GM12878 (cell line): ENCODE measurements at regions not wholly inside any gene's neighbourhood (a gene's known extent, or its start where the extent isn't known, plus 50 kb on each side); places are given as distances from the start of the nearest gene placed in this dataset.

Experiments
- ATAC-seq: fragments of 200-7000 bp; cut with Tn5 transposase; 3 replicates; pipeline ENCODE4 v1.9.1; 2020; ENCODE audit warnings: mild to moderate bottlenecking, moderate library complexity
- BruUV-seq: library from RNA; stranded (reverse); fragments of 400-500 nt; replicated peaks from 2 replicates; lab custom pipeline; 2021; lab: Mats Ljungman, UMichigan
- CTCF ChIA-PET: fragments of 300-600 bp; sonication (Branson Sonifier 250); formaldehyde crosslinking; extraction: SDS; loops from one replicate; lab custom pipeline; 2021; ENCODE audit warnings: inconsistent platforms; lab: Yijun Ruan, JAX
- POLR2A ChIA-PET: fragments of 350-600 bp; formaldehyde crosslinking; extraction: SDS; loops from one replicate; lab custom pipeline; 2021; ENCODE audit warnings: inconsistent platforms; lab: Charles Lee
- RAD21 ChIA-PET: fragments of 300-600 bp; sonication (Branson Sonifier 250); formaldehyde crosslinking; loops from one replicate; lab custom pipeline; 2023; ENCODE audit warnings: antibody characterized with exemption; ENCODE audit not compliant: unreplicated experiment; lab: Charles Lee
- SMC1A ChIA-PET: fragments of 300-600 bp; sonication (Branson Sonifier 250); formaldehyde crosslinking; loops from one replicate; lab custom pipeline; 2023; ENCODE audit not compliant: unreplicated experiment, uncharacterized antibody; lab: Charles Lee
- DNase-seq: peaks from one replicate; pipeline ENCODE4 v3.0.0-alpha.2; 2011; ENCODE audit warnings: low read depth, low spot score
- FAIRE-seq: peaks from 3 replicates; lab custom pipeline; 2011; peaks lifted over from hg19 to GRCh38; lab: Jason Lieb, UNC
- H2AFZ ChIP-seq: 2 replicates; pipeline ENCODE4 v1.6.0; 2011; ENCODE audit warnings: low read depth, low read length, control low read depth; ENCODE audit not compliant: control insufficient read depth
- H3K27ac ChIP-seq: 2 replicates; pipeline ENCODE4 v1.5.1; 2011; ENCODE audit warnings: control low read depth; ENCODE audit not compliant: control insufficient read depth, insufficient read depth
- H3K27me3 ChIP-seq, 2 experiments: replicated peaks in 1 of 2; 2 replicates each; pipeline versions ENCODE4 v1.6.0 to v1.6.1; 2011; ENCODE audit warnings: low read length in 1 of 2; ENCODE audit not compliant: control insufficient read depth in 2 of 2, insufficient read depth in 2 of 2
- H3K36me3 ChIP-seq, 2 experiments: 2 replicates each; pipeline ENCODE4 v1.5.1; 2011; ENCODE audit warnings: low read length in 1 of 2; ENCODE audit not compliant: control insufficient read depth in 2 of 2, insufficient read depth in 2 of 2
- H3K4me1 ChIP-seq: 2 replicates; pipeline ENCODE4 v1.6.1; 2011; ENCODE audit warnings: mild to moderate bottlenecking, low read length, moderate library complexity, mixed read lengths; ENCODE audit not compliant: control insufficient read depth, insufficient read depth
- H3K4me2 ChIP-seq: 2 replicates; pipeline ENCODE4 v1.6.0; 2011; ENCODE audit warnings: control low read depth; ENCODE audit not compliant: control insufficient read depth, insufficient read depth
- H3K4me3 ChIP-seq: fragments of 200-600 bp; sonication (generic); 2 replicates; pipeline ENCODE4 v1.5.1; 2016
- H3K79me2 ChIP-seq: 2 replicates; pipeline ENCODE4 v1.6.0; 2011; ENCODE audit warnings: low read length; ENCODE audit not compliant: control insufficient read depth, insufficient read depth
- H3K9ac ChIP-seq: 2 replicates; pipeline ENCODE4 v1.8.0; 2011; ENCODE audit warnings: low read length, control low read depth, mixed read lengths; ENCODE audit not compliant: control insufficient read depth, insufficient read depth
- H3K9me3 ChIP-seq: replicated peaks from 3 replicates; pipeline ENCODE4 v1.5.1; 2011; ENCODE audit warnings: mild to moderate bottlenecking, low read length; ENCODE audit not compliant: control insufficient read depth, insufficient read depth
- H4K20me1 ChIP-seq: 2 replicates; pipeline ENCODE4 v1.6.0; 2011; ENCODE audit not compliant: control insufficient read depth, insufficient read depth
- ASH2L ChIP-seq: fragments of 300-600, 200-600 bp; sonication (generic); IDR thresholded peaks from 2 replicates; pipeline ENCODE4 v1.6.1; 2017; ENCODE audit warnings: low read depth, mild to moderate bottlenecking, borderline replicate concordance
- BMI1 ChIP-seq: fragments of 450-650 bp; IDR thresholded peaks from 2 replicates; pipeline ENCODE4 v1.6.1; 2016; ENCODE audit warnings: mild to moderate bottlenecking, moderate library complexity, borderline replicate concordance
- BRCA1 ChIP-seq: IDR thresholded peaks from 2 replicates; pipeline ENCODE4 v1.6.1; 2011; ENCODE audit warnings: low read depth, low read length, improper control_type of control experiment
- HDAC2 ChIP-seq: fragments of 200-600 bp; sonication (generic); IDR thresholded peaks from 2 replicates; pipeline ENCODE4 v1.6.1; 2017
- KDM1A ChIP-seq: fragments of 200-600 bp; sonication (generic); IDR thresholded peaks from 2 replicates; pipeline ENCODE4 v1.6.1; 2016; ENCODE audit warnings: borderline replicate concordance
- PBX3 ChIP-seq: IDR thresholded peaks from 2 replicates; pipeline ENCODE4 v1.6.1; 2011; ENCODE audit warnings: mild to moderate bottlenecking, low read depth, low read length, moderate library complexity; ENCODE audit not compliant: insufficient replicate concordance
- RELB ChIP-seq: fragments of 450-650 bp; IDR thresholded peaks from 2 replicates; pipeline ENCODE4 v1.6.1; 2017; ENCODE audit warnings: low read depth, mild to moderate bottlenecking, moderate library complexity
- SIX5 ChIP-seq: IDR thresholded peaks from 2 replicates; pipeline ENCODE4 v1.6.1; 2011; ENCODE audit warnings: mild to moderate bottlenecking, low read depth, low read length, moderate library complexity; ENCODE audit not compliant: severe bottlenecking
- STAT1 ChIP-seq: fragments of 450-650 bp; conservative IDR thresholded peaks from 2 replicates; pipeline ENCODE4 v1.6.1; 2014; ENCODE audit warnings: antibody characterized with exemption, mild to moderate bottlenecking
- STAT3 ChIP-seq: IDR thresholded peaks from 2 replicates; pipeline ENCODE4 v1.6.1; 2011; ENCODE audit warnings: low read depth, low read length, improper control_type of control experiment
- ZNF384 ChIP-seq: IDR thresholded peaks from 2 replicates; pipeline ENCODE4 v1.6.1; 2012; ENCODE audit warnings: low read depth, mild to moderate bottlenecking, low read length, improper control_type of control experiment, borderline replicate concordance
- ZNF622 ChIP-seq: fragments of 450-650 bp; IDR thresholded peaks from 2 replicates; pipeline ENCODE4 v1.6.1; 2017; ENCODE audit warnings: mild to moderate bottlenecking, inconsistent platforms
- ZNF687 ChIP-seq: fragments of 450-650 bp; IDR thresholded peaks from 2 replicates; pipeline ENCODE4 v1.6.1; 2017; ENCODE audit warnings: mild to moderate bottlenecking, moderate library complexity
- WGBS: methylation state at CpG from one replicate; pipeline ENCODE4 v1.1.6; 2016; ENCODE audit warnings: low lambda C conversion rate; ENCODE audit not compliant: insufficient replicate concordance, insufficient coverage; ENCODE audit errors: missing lambda C conversion rate; 5-methylcytosine and 5-hydroxymethylcytosine counted together
- in situ Hi-C: fragments of 300-500 bp; cut with MboI; formaldehyde crosslinking; loops from 9 replicates; pipeline ENCODE4 v1.14.3; 2018; ENCODE audit warnings: mixed read lengths
- intact Hi-C: fragments of 100-400 bp; cut with micrococcal nuclease; formaldehyde crosslinking; loops from one replicate; pipeline ENCODE4 v1.14.2; 2022; ENCODE audit not compliant: unreplicated experiment

- H3K27me3 ChIP-seq, result no peaks in the 10 kb centered on the region
- H3K4me3 ChIP-seq, result no peak overlapping the region
- H3K79me2 ChIP-seq, result no peaks in the 10 kb centered on the region
- SMC1A ChIA-PET, result no interaction called here
- ATAC-seq (no peak), FAIRE-seq (no peak), DNase-seq (no peak)
- H3K27ac ChIP-seq, result no peak overlapping the region
- CTCF ChIA-PET, result no interaction called here
- in situ Hi-C loops, result no loop called here
- no peak overlapping the region for H3K9ac ChIP-seq
- H2AFZ ChIP-seq, result no peak overlapping the region
- H4K20me1 ChIP-seq, result no peaks in the 10 kb centered on the region
- no peaks in the 10 kb centered on the region for H3K4me1 ChIP-seq
- no peak overlapping the region for H3K4me2 ChIP-seq
- no TSS peak for BruUV-seq
- POLR2A ChIA-PET, result no interaction called here
- 24% methylated on average over 2 of the region's 2 CpGs for WGBS
- H3K36me3 ChIP-seq, result no peaks in the 10 kb centered on the region
- RAD21 ChIA-PET, result no interaction called here
- H3K9me3 ChIP-seq, result no peaks in the 10 kb centered on the region
- intact Hi-C loops, result no loop called here
- TF ChIP-seq SIX5, result no peak
- no peak for TF ChIP-seq PBX3
- TF ChIP-seq ZNF384, result no peak
- no peak for TF ChIP-seq RELB
- TF ChIP-seq BRCA1, result no peak
- TF ChIP-seq ZNF687, result no peak
- TF ChIP-seq STAT3, result no peak
- TF ChIP-seq HDAC2, result no peak
- TF ChIP-seq STAT1, result no peak
- TF ChIP-seq BMI1, result no peak
- TF ChIP-seq ZNF622, result no peak
- no peak for TF ChIP-seq ASH2L
- TF ChIP-seq KDM1A, result no peak
Measured at GRCh38 chr2:220175967-220176366, 548.5 kb downstream of the SLC4A3 start.
